GM11168 (cell line): ENCODE measurements at regions not wholly inside any gene's neighbourhood (a gene's known extent, or its start where the extent isn't known, plus 50 kb on each side); places are given as distances from the start of the nearest gene placed in this dataset.
"Not testable (repeated sequence)": the region's sequence is repeated elsewhere in the genome, so short reads cannot be mapped to it uniquely, and the experiment has no call there.

ENCODE experiments used
- in situ Hi-C: fragments of 300-500 bp; cut with MboI; formaldehyde crosslinking; loops from one replicate; pipeline ENCODE4 v1.12.0; 2022; ENCODE audit warnings: low sequenced_read_pairs; ENCODE audit not compliant: unreplicated experiment

DNA sequence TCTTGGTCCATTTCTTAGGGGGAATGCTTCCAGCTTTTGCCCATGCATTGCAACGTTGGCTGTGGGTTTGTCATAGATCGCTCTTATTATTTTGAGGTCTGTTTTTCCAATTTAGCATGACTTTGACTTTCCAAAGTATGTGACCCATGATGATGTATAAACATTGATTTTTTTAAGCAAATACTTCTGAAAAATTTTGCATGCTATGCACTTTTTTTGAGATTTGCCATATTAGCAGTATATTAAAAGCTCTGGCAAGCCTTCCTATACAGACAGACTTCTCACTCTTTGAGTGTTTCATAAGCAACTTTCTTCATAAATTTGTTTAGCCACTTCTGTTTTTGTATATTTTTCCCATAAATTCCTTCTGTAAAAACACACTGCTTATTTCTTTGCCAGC lies 746.4 kb upstream of the LCORL start:
- in situ Hi-C loops = no loop called here

DNA sequence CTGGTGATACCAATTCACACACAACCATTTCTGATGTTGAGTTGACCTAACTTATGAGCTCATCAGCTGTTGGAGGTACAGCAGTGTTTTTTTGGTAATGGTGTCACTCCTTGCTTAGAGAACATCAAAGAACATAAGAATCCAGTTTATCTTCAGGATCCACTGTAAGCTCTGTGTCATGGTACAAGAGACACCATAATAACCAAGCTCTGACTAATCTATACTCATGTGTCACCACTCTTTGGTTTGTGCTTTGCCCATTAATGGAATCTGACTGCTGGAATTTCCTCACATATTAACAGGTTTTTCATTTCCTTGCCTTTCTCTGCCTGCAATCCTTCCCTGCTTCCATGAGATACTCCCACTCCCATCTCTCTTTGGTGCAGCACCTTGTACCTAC lies 735.1 kb upstream of the LCORL start:
- in situ Hi-C loops = no loop called here

DNA sequence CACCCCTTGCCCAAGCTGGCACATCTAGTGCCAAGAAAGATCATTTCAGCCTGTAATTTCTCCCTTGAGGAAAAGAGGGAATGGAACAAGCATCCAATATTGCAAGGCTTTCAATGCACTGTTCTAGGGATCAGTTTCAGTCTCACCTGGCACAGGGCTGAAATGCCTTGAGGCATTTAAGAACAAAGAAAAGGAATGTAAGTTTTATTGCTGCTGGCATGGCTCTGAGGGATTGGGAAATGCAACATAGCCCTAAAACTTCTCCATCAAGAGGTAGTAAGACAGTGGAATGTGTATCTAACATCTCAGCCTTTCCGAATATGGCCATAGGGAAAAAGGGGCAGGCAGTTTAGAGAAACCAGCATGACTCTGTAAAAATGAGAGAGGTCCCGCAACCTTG lies 732.6 kb upstream of the LCORL start:
- in situ Hi-C loops = no loop called here

DNA sequence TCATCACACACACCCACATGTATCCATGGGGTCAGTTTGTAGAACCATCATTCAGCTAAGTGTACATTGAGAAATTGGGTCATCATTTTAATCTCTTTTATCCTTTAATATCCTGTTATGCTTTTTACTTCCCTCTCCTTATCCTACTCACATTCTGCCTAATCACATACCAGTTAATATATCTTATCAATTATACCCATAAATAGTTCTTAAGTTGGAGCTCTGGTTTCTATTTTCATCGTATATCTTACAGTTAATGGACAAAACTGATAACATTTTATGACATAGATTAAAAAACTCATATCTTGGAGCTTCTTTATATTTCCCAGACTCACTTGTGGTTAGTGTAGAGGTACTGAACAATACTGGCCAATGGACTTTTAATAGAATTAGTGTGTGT lies 729.5 kb upstream of the LCORL start:
- in situ Hi-C loops = no loop called here

DNA sequence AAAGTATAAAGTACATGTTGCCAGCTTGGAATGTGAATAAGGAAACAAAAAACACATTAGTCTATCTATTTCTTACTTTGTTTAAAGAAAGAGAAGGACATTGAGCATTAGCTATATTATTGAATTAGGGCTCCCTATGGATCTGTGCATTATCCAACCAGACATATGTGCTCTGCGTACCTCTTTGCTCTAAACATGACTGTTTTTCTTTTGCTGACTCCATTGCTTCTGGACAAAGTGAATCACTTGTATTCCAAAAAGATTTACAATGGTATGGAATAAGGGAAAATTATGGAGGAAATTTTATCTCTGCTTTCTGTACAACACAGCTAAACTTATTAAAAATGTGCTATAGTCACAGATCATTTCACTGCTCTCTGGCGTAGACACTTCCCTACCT lies 727.8 kb upstream of the LCORL start:
- in situ Hi-C loops = no loop called here

DNA sequence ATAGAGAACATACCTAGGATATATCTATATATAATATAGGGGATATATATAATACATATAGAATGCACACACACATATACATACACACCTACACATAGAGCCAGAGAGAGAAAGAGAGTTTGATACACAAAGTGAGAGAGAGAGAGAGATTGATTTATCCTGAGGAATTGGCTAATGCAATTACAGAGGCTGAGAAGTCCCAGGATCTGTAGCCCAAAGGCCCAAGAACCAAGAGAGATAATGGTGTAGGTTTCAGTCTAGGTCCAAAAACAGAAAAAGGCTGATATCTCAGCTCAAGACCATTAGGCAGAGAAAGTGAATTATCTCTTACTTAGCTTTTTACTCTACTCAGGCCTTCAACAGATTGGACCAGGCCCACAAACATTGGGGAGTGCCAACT lies 715.0 kb upstream of the LCORL start:
- in situ Hi-C loops = no loop called here

DNA sequence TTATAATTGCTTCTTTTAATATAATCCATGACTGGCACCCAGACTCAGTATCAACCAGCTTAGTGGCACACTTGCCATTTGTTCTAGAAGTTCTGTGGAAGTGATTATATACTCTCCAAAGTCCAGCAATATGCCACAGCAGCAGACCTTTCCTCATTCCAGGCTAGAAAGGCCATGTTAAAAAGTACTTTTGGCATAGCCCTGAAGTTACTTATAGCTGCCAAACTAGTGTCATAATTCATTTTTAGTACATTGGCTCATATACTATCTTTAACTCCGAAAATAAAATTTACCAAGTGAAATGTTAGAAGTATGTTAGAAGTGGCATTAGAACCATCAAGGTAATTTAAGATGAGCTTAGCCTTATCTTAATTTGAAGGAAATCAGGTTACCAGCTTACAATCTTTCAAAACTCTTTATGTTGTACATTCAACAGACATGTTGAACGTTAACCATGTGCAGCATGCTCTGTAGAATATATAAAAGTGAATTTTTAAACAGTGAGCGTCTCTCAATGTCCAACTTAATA lies 714.2 kb upstream of the LCORL start:
- in situ Hi-C loops = no loop called here

DNA sequence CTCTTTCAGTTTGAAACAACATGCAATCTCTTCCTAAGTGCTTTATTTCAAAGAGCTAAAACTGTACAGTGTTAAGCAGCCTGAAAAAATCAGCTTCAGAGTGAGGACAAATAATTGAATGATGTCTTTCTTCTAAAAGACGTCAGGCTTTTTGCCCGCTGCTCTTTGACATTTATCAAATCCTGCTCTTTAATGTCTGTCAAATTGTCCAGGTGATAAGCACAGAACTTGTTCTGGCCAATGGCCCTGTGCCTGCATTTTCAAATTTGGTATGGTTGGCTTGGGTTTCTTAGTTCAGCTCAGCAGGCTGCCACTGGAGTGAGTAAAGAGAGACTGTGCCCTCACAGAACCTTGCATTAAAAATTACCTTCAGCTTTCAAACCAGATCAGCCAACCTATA lies 712.9 kb upstream of the LCORL start:
- in situ Hi-C loops = no loop called here

DNA sequence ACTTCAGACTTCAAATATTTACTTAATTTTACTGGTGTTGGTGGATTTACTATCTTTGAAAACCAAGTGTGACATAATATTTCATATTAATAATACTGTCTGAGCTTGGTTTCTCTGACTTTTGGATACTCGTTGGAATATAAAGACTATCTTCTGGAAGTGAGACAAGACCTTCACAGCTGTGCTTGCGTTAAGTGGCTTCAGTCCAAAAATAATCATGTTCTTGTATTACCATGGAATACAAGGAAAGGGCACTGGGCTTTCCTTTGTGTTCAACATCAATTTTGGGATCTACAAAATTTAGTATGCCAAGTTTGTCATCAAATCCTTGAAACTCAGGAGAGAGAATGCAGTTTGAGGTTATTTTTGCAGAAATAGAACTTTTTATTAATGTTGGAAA lies 712.4 kb upstream of the LCORL start:
- in situ Hi-C loops = no loop called here

DNA sequence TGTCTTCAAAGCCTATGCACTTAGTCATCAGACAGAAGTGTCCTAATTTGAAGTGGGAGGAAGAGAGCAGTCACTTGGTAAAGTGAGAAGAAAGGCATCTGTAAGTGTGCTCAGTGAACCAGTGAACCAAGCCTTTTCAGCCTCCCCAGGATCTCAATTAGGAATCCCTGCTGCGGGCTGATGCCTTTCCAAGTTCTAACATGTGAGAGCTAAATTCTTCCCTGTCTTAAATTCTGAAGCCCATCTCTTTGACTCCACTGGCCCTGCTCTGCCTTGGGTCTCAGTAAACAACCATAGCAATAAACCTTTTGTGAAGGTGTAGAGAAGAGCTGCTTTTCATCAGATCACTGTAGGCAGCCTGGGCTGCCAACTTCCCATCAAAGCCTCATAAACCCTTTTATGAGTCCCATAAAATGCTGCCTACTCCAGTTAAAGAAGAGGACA lies 701.2 kb upstream of the LCORL start:
- in situ Hi-C loops = no loop called here

DNA sequence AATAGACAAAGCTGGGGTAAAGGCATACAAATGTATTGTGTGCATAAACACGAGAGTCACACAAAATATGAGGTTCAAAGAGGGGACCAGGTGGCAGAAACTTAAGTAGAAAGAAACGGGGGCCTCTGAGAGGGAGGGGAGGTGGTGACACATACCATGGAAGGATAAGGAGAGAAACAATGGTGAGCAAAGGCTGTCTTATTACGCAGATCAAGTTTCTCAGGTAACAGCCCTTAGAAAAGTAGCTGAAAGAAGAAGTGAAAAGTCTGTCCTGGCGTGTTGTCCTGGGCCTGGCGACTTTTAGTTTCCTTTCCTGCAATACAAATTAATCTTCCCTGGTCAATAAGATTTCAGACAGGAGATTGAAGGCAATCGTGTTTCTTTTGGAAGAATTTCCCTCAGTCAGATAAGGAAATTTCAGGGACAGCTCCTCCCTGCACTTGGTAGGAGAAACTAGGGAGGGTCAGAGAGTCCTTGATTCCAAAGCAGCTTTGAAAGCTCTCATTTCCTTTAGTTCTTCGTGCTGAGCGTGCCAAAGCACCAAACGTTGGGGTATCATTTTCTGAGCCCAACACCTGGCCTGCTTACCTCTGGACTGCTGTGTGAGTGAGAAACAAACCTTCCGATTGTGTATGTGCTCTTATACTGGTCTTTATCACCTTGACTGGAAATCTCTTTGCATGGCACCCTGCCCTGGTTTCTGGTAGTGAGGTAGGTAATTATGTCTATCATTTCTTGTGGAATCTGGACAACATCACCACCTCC lies 676.7 kb upstream of the LCORL start:
- in situ Hi-C loops = no loop called here

DNA sequence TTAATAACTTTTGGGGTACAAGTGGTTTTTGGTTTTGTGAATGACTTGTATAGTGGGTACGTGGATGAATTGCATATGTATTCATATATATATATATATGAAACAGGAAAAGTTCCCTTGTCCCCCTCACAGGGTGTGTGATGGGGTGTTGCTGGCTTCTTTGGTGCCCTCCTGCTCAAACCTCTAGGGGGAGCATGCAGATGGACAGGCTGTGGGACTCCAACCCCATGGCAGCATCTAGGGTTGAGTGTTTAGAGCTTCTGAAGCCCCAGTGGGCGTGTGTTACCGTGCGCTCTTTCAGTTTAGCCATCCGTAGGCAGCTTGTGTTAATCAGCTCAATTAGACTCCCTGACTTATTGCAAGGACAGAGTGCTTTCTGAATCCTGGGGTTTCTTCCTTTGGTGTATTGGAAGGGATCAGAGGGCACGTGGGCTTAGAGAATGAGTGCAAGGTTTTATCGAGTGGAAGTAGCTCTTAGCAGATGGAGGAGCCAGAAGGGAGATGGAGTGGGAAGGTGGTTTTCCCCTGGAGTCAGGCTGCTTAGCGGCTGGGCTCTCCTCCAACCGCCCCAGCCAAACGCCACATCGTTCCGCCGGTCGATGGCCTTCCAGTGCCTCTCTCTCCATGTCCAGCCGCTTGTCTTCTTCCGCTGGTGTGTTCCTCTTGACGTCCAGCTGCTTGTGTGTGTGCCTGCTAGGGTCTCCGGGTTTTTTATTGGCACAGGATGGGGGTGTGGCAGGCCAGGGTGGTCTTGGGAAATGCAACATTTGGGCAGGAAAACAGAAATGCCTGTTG lies 674.4 kb upstream of the LCORL start:
- in situ Hi-C loops = no loop called here

DNA sequence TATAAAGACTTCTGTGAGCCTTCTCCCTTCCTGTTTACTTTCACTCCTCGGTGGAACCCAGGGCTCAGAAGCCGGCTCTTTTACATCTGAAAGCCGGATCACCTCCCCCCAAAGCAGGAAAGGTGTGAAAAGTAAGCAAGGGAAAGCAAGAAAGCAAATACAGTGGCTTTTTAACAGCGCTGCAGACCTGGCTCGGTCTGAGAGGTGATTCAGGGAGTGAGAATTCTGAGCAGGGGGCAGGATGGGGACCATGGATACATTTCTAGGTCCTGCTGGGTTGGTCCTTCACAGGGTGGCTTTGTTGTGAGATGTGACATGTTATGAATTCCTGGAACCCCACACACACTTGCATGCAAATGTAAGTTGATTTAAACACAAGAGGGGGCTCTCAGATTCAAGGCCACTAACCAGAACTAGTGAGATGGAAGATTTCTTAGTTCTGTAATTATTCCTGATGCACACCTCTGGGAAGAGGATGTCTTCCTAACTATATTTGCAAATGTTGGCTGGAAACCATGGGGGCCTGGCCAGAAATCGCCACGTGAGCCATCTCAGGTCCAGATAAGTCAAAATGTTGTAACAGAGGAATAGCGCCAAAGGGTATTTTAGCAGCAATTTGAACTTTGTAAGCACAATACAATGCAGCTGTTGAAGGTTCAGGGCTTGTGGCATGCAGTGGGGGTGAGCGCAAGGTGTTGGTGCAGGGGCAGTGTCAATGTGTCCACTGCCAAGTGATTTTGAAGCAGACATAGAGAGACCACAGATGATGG lies 670.1 kb upstream of the LCORL start:
- in situ Hi-C loops = no loop called here

DNA sequence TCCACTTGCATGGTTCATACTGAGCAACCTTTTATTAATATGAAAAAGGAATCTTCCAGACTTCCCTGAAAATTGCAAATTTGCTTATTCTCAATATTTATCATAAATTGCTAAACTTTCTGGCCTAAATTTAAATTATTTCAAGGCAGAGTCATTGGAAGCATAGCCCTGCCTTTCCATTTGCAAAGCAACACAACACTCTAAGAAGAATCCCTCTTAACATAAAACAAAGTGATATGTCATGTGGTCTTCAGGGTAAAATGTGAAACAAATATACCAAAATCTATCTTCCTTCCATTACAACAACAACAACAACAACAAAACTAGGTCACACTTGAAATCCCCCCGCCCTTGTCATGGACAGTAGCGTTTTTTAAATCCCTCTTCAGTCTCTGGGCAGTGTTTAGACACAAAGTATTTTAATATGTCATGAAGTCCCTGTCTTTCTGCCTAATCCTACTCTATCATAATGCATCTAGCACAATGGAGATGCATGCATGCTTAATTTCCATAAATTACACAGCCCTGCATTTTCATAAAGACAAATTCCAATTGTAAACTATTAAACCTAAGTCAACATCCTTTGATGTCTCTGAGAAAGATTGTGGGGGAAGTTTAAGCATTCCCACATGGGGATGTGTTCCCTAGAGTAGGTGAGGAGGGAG lies 668.9 kb upstream of the LCORL start:
- in situ Hi-C loops = no loop called here

DNA sequence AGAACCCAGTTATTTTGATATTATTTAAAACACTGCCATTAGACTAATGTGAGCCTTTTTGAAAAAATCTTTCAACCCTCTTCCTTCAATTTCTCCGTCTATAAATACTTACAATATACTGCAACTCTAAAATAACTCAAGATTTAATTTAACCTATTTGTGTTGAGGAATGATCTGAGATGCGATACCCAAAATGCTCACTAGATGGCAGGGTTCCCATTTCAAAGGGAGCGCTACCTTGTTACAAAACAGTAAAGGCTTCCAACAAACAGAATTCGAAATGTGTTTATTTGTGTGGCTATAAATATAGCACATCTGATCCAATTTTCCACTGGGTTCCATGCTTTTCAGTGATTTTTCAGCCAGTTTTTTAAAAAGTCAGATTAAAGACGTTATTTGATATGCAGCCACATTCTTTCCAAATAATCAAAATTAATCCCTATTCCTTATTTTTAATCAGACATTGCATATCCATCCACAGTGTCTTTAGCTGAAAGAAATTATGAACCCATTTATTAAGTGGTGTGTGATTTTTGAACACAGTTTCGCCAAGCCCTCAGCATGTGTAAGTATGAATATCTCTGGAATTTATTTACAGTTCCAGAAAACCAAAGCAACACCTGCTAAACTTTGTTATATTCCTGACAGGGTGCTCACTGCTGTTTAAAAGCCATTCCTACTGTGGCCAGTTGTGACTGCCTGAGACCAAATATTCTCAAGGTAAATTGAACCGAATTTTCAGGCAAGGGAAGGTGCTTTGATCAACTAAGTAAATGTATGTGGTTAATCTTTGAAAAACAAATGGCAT lies 668.0 kb upstream of the LCORL start:
- in situ Hi-C loops = no loop called here

DNA sequence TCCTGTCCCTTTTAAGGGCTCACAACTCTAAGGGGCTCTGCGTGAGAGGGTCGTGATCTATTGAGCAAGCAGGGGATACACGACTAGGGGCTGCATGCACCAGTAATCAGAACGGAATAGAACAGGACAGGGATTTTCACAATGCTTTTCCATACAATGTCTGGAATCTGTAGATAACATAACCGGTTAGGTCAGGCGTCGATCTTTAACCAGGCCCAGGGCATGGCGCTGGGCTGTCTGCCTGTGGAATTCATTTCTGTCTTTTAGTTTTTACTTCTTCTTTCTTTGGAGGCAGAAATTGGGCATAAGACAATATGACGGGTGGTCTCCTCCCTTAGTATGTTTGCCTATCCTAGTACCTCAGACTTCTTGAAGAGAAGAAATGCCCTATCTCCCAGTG lies 666.8 kb upstream of the LCORL start:
- in situ Hi-C loops = not testable (repeated sequence)

DNA sequence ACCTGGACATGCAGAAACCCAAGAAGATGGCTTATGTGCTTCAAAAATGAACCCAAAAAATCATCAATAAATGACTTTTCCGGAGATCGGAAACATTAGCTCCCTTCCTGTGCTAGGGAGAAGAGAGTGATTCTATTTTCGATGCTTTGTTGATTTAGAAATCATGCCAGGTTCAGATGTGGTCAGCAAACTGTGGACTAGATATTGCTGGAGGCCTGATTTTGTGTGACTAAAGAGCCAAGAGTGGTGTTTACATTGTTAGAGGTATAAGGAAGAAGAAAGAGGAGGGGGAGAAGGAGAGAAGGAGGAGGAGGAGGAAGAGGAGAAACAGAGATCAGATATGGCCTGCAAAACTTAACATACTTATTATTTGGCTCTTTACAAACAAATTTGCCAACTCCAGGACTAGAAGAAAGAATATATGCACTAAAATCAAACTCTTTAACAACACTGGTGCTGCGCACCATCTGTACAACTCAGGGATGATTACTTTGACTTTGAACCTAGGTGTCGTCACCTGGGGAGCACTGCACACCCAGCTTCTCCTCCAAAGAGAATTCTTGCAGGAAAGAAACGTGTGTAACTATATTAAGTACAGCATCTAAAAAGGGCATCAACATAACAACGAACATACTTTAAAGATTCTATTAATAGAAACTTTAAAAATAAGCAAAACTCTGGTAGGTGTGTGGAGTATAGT lies 664.9 kb upstream of the LCORL start:
- in situ Hi-C loops = no loop called here

DNA sequence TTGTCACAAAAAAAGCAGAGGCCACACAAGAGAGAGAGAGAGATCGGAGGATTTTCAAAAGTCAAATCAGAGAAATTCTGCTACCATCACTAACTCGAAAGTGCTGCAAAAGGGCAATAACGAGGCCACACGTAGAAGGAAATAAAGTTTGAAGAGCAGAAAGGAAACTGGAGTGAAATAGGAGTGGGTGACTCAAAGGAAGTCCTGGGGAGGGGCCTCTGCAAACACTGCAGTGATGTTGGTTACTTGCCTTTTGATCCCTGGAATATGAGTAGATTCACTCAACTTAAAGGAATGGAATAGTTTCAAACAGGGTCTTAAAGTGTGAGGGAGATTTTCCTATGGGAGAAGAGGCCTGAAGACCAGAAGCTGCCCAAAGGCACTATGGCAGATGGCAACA lies 663.4 kb upstream of the LCORL start:
- in situ Hi-C loops = no loop called here

DNA sequence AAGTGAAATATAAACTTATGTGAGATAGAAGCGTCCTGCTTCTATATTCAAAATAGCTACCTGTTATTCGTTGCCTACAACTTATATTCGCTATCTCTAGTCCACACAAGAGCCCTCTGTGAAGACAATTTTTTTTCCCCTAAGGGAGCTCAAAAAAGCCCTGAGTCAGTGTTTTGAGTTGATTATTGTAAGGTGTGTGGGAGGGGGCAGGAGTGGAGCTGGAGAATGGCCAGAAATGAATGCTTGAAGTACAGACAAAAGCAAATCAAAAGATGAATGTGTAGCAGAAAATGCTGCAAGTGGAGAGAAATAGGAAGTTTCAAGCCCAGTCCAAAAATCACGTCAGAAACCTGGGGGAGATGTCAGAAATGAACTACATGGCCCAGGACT lies 655.0 kb upstream of the LCORL start:
- in situ Hi-C loops = no loop called here
